ENCODE measurements at regions not wholly inside any gene's neighbourhood (a gene's known extent, or its start where the extent isn't known, plus 50 kb on each side); places are given as distances from the start of the nearest gene placed in this dataset.

- DNase-seq (no peak), ATAC-seq (no peak)
- Mint-ChIP-seq H3K4me3 (no peak overlapping the region), H3K9me3 (peaks cover 0 to 3% (median 0%) of the 10 kb centered on the region in 9 donors), H3K27ac (no peak overlapping the region), H3K27me3 (peaks cover 10 to 48% (median 18%) of the 10 kb centered on the region in 5 donors), H3K4me1 (peaks cover 0 to 4% (median under 1%) of the 10 kb centered on the region in 4 donors), H3K36me3 (no peaks in the 10 kb centered on the region)
- POLR2A ChIA-PET: no interaction called here
These were observed 145.4 kb upstream of the CPEB2 start for GRCh38 chr4:14856934-14857235.

GRCh38 chr4:14857475-14857874, 144.8 kb upstream of the CPEB2 start:
- no peak for DNase-seq

GRCh38 chr4:14857981-14858380, 144.3 kb upstream of the CPEB2 start:
- POLR2A ChIA-PET: no interaction called here
- no peak for DNase-seq
- Mint-ChIP-seq H3K27me3 (peaks cover 7 to 43% (median 17%) of the 10 kb centered on the region in 5 donors), H3K9me3 (peaks cover 0 to 3% (median 0%) of the 10 kb centered on the region in 9 donors), H3K4me3 (no peak overlapping the region), H3K4me1 (peaks cover 0 to 4% (median under 1%) of the 10 kb centered on the region in 4 donors), H3K27ac (no peak overlapping the region), H3K36me3 (no peaks in the 10 kb centered on the region)
- no peak for ATAC-seq

More at GRCh38 chr4:14857475-14857874, 144.8 kb upstream of the CPEB2 start:
- peaks cover 0 to 3% (median 0%) of the 10 kb centered on the region in 9 donors for H3K9me3 Mint-ChIP-seq
- ATAC-seq: no peak
- H3K4me3 Mint-ChIP-seq: no peak overlapping the region
- no peak overlapping the region for H3K27ac Mint-ChIP-seq
- POLR2A ChIA-PET: no interaction called here
- peaks cover 0 to 4% (median under 1%) of the 10 kb centered on the region in 4 donors for H3K4me1 Mint-ChIP-seq
- no peaks in the 10 kb centered on the region for H3K36me3 Mint-ChIP-seq
- H3K27me3 Mint-ChIP-seq: peaks cover 7 to 48% (median 17%) of the 10 kb centered on the region in 5 donors

- no peak overlapping the region for H3K4me3 Mint-ChIP-seq
- POLR2A ChIA-PET: no interaction called here
- H3K27ac Mint-ChIP-seq: no peak overlapping the region
- H3K4me1 Mint-ChIP-seq: no peaks in the 10 kb centered on the region
- DNase-seq (no peak), ATAC-seq (no peak)
- H3K36me3 Mint-ChIP-seq: no peaks in the 10 kb centered on the region
- H3K27me3 Mint-ChIP-seq: peaks cover 10 to 42% (median 33%) of the 10 kb centered on the region in 5 donors
- peaks cover 0 to 2% (median 0%) of the 10 kb centered on the region in 9 donors for H3K9me3 Mint-ChIP-seq
These were observed 139.4 kb upstream of the CPEB2 start for GRCh38 chr4:14862891-14863290.

GRCh38 chr4:14863418-14864364, 138.6 kb upstream of the CPEB2 start:
- Mint-ChIP-seq H3K27ac (no peak overlapping the region), H3K4me3 (no peak overlapping the region), H3K9me3 (peaks cover 0 to 2% (median 0%) of the 10 kb centered on the region in 9 donors), H3K4me1 (no peaks in the 10 kb centered on the region), H3K27me3 (peaks cover 10 to 38% (median 33%) of the 10 kb centered on the region in 5 donors), H3K36me3 (no peaks in the 10 kb centered on the region)
- POLR2A ChIA-PET: no interaction called here
- no peak for ATAC-seq
- no peak for DNase-seq

GRCh38 chr4:14864365-14865030, 137.8 kb upstream of the CPEB2 start:
- POLR2A ChIA-PET: no interaction called here
- ATAC-seq (no peak), DNase-seq (no peak)
- Mint-ChIP-seq H3K36me3 (no peaks in the 10 kb centered on the region), H3K27ac (no peak overlapping the region), H3K4me1 (no peaks in the 10 kb centered on the region), H3K9me3 (peaks cover 0 to 2% (median 0%) of the 10 kb centered on the region in 9 donors), H3K4me3 (no peak overlapping the region), H3K27me3 (peaks cover 10 to 39% (median 35%) of the 10 kb centered on the region in 5 donors)

- no peak overlapping the region for H3K27ac Mint-ChIP-seq
- ATAC-seq (no peak), DNase-seq (no peak)
- H3K9me3 Mint-ChIP-seq: peaks cover 0 to 2% (median 0%) of the 10 kb centered on the region in 9 donors
- H3K27me3 Mint-ChIP-seq: peaks cover 10 to 37% (median 33%) of the 10 kb centered on the region in 5 donors
- no peaks in the 10 kb centered on the region for H3K36me3 Mint-ChIP-seq
- no peak overlapping the region for H3K4me3 Mint-ChIP-seq
- H3K4me1 Mint-ChIP-seq: no peaks in the 10 kb centered on the region
- POLR2A ChIA-PET: no interaction called here
These were observed 137.3 kb upstream of the CPEB2 start for GRCh38 chr4:14865031-14865366.

- POLR2A ChIA-PET: no interaction called here
- peaks cover 0 to 2% (median 0%) of the 10 kb centered on the region in 9 donors for H3K9me3 Mint-ChIP-seq
- no peaks in the 10 kb centered on the region for H3K36me3 Mint-ChIP-seq
- no peak overlapping the region for H3K27ac Mint-ChIP-seq
- no peaks in the 10 kb centered on the region for H3K4me1 Mint-ChIP-seq
- no peak for ATAC-seq
- no peak overlapping the region for H3K4me3 Mint-ChIP-seq
- no peak for DNase-seq
- H3K27me3 Mint-ChIP-seq: peaks cover 7 to 35% (median 32%) of the 10 kb centered on the region in 5 donors
These were observed 136.5 kb upstream of the CPEB2 start for GRCh38 chr4:14865804-14866203.

GRCh38 chr4:14867847-14868246, 134.4 kb upstream of the CPEB2 start:
- Mint-ChIP-seq H3K4me3 (no peak overlapping the region), H3K4me1 (no peaks in the 10 kb centered on the region), H3K9me3 (peaks cover 0 to 2% (median 0%) of the 10 kb centered on the region in 9 donors), H3K27me3 (peaks cover 6 to 28% (median 19%) of the 10 kb centered on the region in 5 donors), H3K36me3 (no peaks in the 10 kb centered on the region), H3K27ac (no peak overlapping the region)
- POLR2A ChIA-PET: no interaction called here
- DNase-seq (no peak), ATAC-seq (no peak)

- no peaks in the 10 kb centered on the region for H3K9me3 Mint-ChIP-seq
- H3K4me1 Mint-ChIP-seq: no peaks in the 10 kb centered on the region
- no peak overlapping the region for H3K27ac Mint-ChIP-seq
- POLR2A ChIA-PET: interaction anchor here (0.7 kb wide), 1 partner anchor 151 kb away, joined by 4 read pairs; no protein-coding TSS in a partner anchor
- H3K27me3 Mint-ChIP-seq: peaks cover under 1 to 22% (median 12%) of the 10 kb centered on the region in 5 donors
- H3K36me3 Mint-ChIP-seq: no peaks in the 10 kb centered on the region
- H3K4me3 Mint-ChIP-seq: no peak overlapping the region
- DNase-seq (no peak), ATAC-seq (no peak)
These were observed 133.6 kb upstream of the CPEB2 start for GRCh38 chr4:14868426-14869395.

GRCh38 chr4:14871676-14872430, 130.4 kb upstream of the CPEB2 start:
- H3K27ac Mint-ChIP-seq: no peak overlapping the region
- ATAC-seq (no peak), DNase-seq (peak in 3 of 10 donors; percentile 2 to 65 (median 8))
- no peak overlapping the region for H3K4me3 Mint-ChIP-seq
- H3K9me3 Mint-ChIP-seq: peaks cover 0 to 4% (median 0%) of the 10 kb centered on the region in 9 donors
- H3K36me3 Mint-ChIP-seq: no peaks in the 10 kb centered on the region
- POLR2A ChIA-PET: no interaction called here
- peaks cover 0 to 13% (median 9%) of the 10 kb centered on the region in 5 donors for H3K27me3 Mint-ChIP-seq
- H3K4me1 Mint-ChIP-seq: peaks cover 7 to 21% (median 14%) of the 10 kb centered on the region in 4 donors

- no peak overlapping the region for H3K4me3 Mint-ChIP-seq
- peaks cover 0 to 6% (median 0%) of the 10 kb centered on the region in 5 donors for H3K27me3 Mint-ChIP-seq
- POLR2A ChIA-PET: no interaction called here
- peaks cover 0 to 4% (median 0%) of the 10 kb centered on the region in 9 donors for H3K9me3 Mint-ChIP-seq
- peaks cover 12 to 35% (median 25%) of the 10 kb centered on the region in 4 donors for H3K4me1 Mint-ChIP-seq
- DNase-seq: no peak
- no peak for ATAC-seq
- peak overlapping the region in 3 of 10 donors; percentile 19 to 71 (median 44) for H3K27ac Mint-ChIP-seq
- no peaks in the 10 kb centered on the region for H3K36me3 Mint-ChIP-seq
These were observed 127.3 kb upstream of the CPEB2 start for GRCh38 chr4:14874990-14875389.

Data from naive thymus-derived CD8-positive, alpha-beta T cell (primary cell).